Transverse colon (tissue), 4 donors: ENCODE measurements at regions not wholly inside any gene's neighbourhood (a gene's known extent, or its start where the extent isn't known, plus 50 kb on each side); places are given as distances from the start of the nearest gene placed in this dataset.

Source experiments
- DNase-seq: peaks from one replicate; pipeline ENCODE4 v3.0.0-alpha.2; 2019
- H3K27ac ChIP-seq, 4 donors: fragments of 200-600 bp; sonication (generic); 2 replicates each; pipeline ENCODE4 v1.5.1; 2016 to 2018; ENCODE audit warnings: inconsistent platforms in 4 of 4
- H3K27me3 ChIP-seq: fragments of 200-600 bp; sonication (generic); 2 replicates; pipeline ENCODE4 v1.5.1; 2017; ENCODE audit warnings: inconsistent platforms
- H3K36me3 ChIP-seq, 4 donors: fragments of 200-600 bp; sonication (generic); 2 replicates each; pipeline ENCODE4 v1.5.1; 2017 to 2019; ENCODE audit warnings: inconsistent platforms in 4 of 4
- H3K4me1 ChIP-seq, 4 donors: fragments of 200-600 bp; sonication (generic); 2 replicates each; pipeline ENCODE4 v1.5.1; 2017 to 2020; ENCODE audit warnings: inconsistent platforms in 4 of 4
- H3K4me3 ChIP-seq, 4 donors: fragments of 200-600 bp; sonication (generic); 1 replicate in 1 of 4; 2 replicates in 3 of 4; pipeline versions ENCODE4 v1.5.1 to v1.6.1; 2017 to 2019; ENCODE audit warnings: inconsistent platforms in 4 of 4
- H3K9me3 ChIP-seq, 2 donors: fragments of 200-600 bp; sonication (generic); 2 replicates each; pipeline ENCODE4 v1.5.1; 2017 to 2019; ENCODE audit warnings: inconsistent platforms in 2 of 2
- CTCF ChIP-seq, 5 experiments: fragments of 200-600 bp in 3 of 5; fragments of 450-650 bp in 2 of 5; sonication (generic) in 3 of 5; IDR thresholded peaks; 1 replicate in 2 of 5; 2 replicates in 3 of 5; pipeline ENCODE4 v1.5.1; 2016 to 2017; ENCODE audit warnings: antibody characterized with exemption in 5 of 5, inconsistent platforms in 3 of 5, mild to moderate bottlenecking in 2 of 5, moderate library complexity in 1 of 5
- EP300 ChIP-seq: sonication (generic); formaldehyde crosslinking; IDR thresholded peaks from one replicate; pipeline ENCODE4 v1.6.1; 2017; ENCODE audit warnings: antibody characterized with exemption, low read depth
- POLR2A ChIP-seq: fragments of 450-650 bp; IDR thresholded peaks from one replicate; pipeline ENCODE4 v1.6.1; 2016; ENCODE audit warnings: antibody characterized with exemption, mild to moderate bottlenecking, moderate library complexity
- POLR2AphosphoS5 ChIP-seq, 3 donors: sonication (generic); formaldehyde crosslinking; IDR thresholded peaks; one replicate each; pipeline ENCODE4 v1.6.1; 2016; ENCODE audit warnings: antibody characterized with exemption in 3 of 3
- WGBS, 2 donors: methylation state at CpG; one replicate each; pipeline ENCODE4 v1.1.5; 2018; ENCODE audit warnings: low coverage in 1 of 2; 5-methylcytosine and 5-hydroxymethylcytosine counted together
- in situ Hi-C, 4 donors: fragments of 200-750 bp; cut with MboI; loops; one replicate each; pipeline versions ENCODE4 v1.15.0 to v1.15.1; 2017; ENCODE audit warnings: low sequenced_read_pairs in 3 of 4, low pct_ligation_motif_present in 1 of 4, low pct_unique_long_range_greater_than_20kb in 1 of 4
- intact Hi-C: fragments of 100-400 bp; cut with DNase I; formaldehyde crosslinking; loops from one replicate; pipeline ENCODE4 v1.15.1; 2023; ENCODE audit warnings: low total_unique reads

GRCh38 chr3:64359735-64360134 is 134.5 kb upstream of the PRICKLE2 start:
- in situ Hi-C loops (no loop called here), intact Hi-C loops (no loop called here)
- WGBS, 2 donors, result 69 to 79% methylated on average over 4 of the region's 4 CpGs
- no peak overlapping the region for H3K4me3 ChIP-seq
- no peak overlapping the region for H3K27ac ChIP-seq
- H3K4me1 ChIP-seq, result peaks cover 0 to 9% (median 0%) of the 10 kb centered on the region in 4 donors
- no peaks in the 10 kb centered on the region for H3K36me3 ChIP-seq
- no peak for TF ChIP-seq EP300
- no peak for TF ChIP-seq CTCF (IDR thresholded peaks at IDR 0.05)
- TF ChIP-seq POLR2A, result no peak
- TF ChIP-seq POLR2AphosphoS5 (IDR thresholded peaks at IDR 0.05), result no peak
- no peaks in the 10 kb centered on the region for H3K9me3 ChIP-seq
- no peak for DNase-seq
- H3K27me3 ChIP-seq, result no peaks in the 10 kb centered on the region

GRCh38 chr3:64358853-64359252 is 133.6 kb upstream of the PRICKLE2 start:
- intact Hi-C loops, result no loop called here
- H3K9me3 ChIP-seq, result no peaks in the 10 kb centered on the region
- H3K27ac ChIP-seq, result no peak overlapping the region
- no peak overlapping the region for H3K4me3 ChIP-seq
- 82 to 83% methylated on average over 2 to 4 of the region's 4 CpGs for WGBS, 2 donors
- DNase-seq, result no peak
- TF ChIP-seq CTCF (IDR thresholded peaks at IDR 0.05), result no peak
- TF ChIP-seq EP300, result no peak
- TF ChIP-seq POLR2AphosphoS5 (IDR thresholded peaks at IDR 0.05), result no peak
- H3K4me1 ChIP-seq, result peaks cover 0 to 9% (median 0%) of the 10 kb centered on the region in 4 donors
- H3K36me3 ChIP-seq, result no peaks in the 10 kb centered on the region
- in situ Hi-C loops, result no loop called here
- no peaks in the 10 kb centered on the region for H3K27me3 ChIP-seq

GRCh38 chr3:64358176-64358575 is 132.9 kb upstream of the PRICKLE2 start:
- intact Hi-C loops, result no loop called here
- 57 to 65% methylated on average over 3 to 4 of the region's 4 CpGs for WGBS, 2 donors
- Histone ChIP-seq H3K27me3 (no peaks in the 10 kb centered on the region), H3K4me3 (no peak overlapping the region), H3K4me1 (peaks cover 0 to 14% (median under 1%) of the 10 kb centered on the region in 4 donors), H3K9me3 (no peaks in the 10 kb centered on the region), H3K36me3 (no peaks in the 10 kb centered on the region), H3K27ac (no peak overlapping the region)
- in situ Hi-C loops, result no loop called here
- DNase-seq, result no peak
- TF ChIP-seq EP300 (no peak), CTCF (IDR thresholded peaks at IDR 0.05) (no peak), POLR2A (no peak), POLR2AphosphoS5 (IDR thresholded peaks at IDR 0.05) (no peak)

GRCh38 chr3:64357481-64357880 is 132.2 kb upstream of the PRICKLE2 start:
- intact Hi-C loops, result no loop called here

More at GRCh38 chr3:64357481-64357880, 132.2 kb upstream of the PRICKLE2 start:
- no peak overlapping the region for H3K4me3 ChIP-seq
- DNase-seq, result no peak
- H3K27ac ChIP-seq, result no peak overlapping the region
- in situ Hi-C loops, result no loop called here
- H3K27me3 ChIP-seq, result no peaks in the 10 kb centered on the region
- no peaks in the 10 kb centered on the region for H3K9me3 ChIP-seq
- H3K4me1 ChIP-seq, result peaks cover 0 to 19% (median 4%) of the 10 kb centered on the region in 4 donors
- TF ChIP-seq POLR2A (no peak), EP300 (no peak), CTCF (IDR thresholded peaks at IDR 0.05) (no peak), POLR2AphosphoS5 (IDR thresholded peaks at IDR 0.05) (no peak)
- H3K36me3 ChIP-seq, result no peaks in the 10 kb centered on the region
